HepG2 (cell line): ENCODE measurements at regions not wholly inside any gene's neighbourhood (a gene's known extent, or its start where the extent isn't known, plus 50 kb on each side); places are given as distances from the start of the nearest gene placed in this dataset.

Experiments
- AGO1 ChIP-seq: fragments of 200-400 bp; formaldehyde crosslinking; IDR thresholded peaks from 2 replicates; pipeline ENCODE4 v1.6.1; 2017; ENCODE audit warnings: mild to moderate bottlenecking, low read depth, low read length, moderate library complexity; ENCODE audit not compliant: poor library complexity, severe bottlenecking
- ESRRA ChIP-seq: sonication (generic); formaldehyde crosslinking; IDR thresholded peaks from 2 replicates; pipeline ENCODE4 v1.5.1; 2020; ENCODE audit warnings: mild to moderate bottlenecking, low read depth, missing genetic modification reagents
- MTA3 ChIP-seq: sonication (generic); formaldehyde crosslinking; IDR thresholded peaks from 2 replicates; pipeline ENCODE4 v1.4.0; 2020; ENCODE audit warnings: missing genetic modification reagents
- PRDM4 ChIP-seq: sonication (generic); formaldehyde crosslinking; IDR thresholded peaks from 2 replicates; pipeline ENCODE4 v1.9.0; 2021; ENCODE audit warnings: missing genetic modification reagents, borderline replicate concordance
- THAP11 ChIP-seq: IDR thresholded peaks from 2 replicates; pipeline ENCODE4 v1.6.1; 2016; ENCODE audit warnings: missing biosample characterization, missing genetic modification reagents
- ZBTB21 ChIP-seq: sonication (generic); formaldehyde crosslinking; IDR thresholded peaks from 2 replicates; pipeline ENCODE4 v1.4.0; 2020; ENCODE audit warnings: missing genetic modification reagents
- ZBTB8A ChIP-seq: sonication (generic); formaldehyde crosslinking; IDR thresholded peaks from 2 replicates; pipeline ENCODE4 v1.4.0; 2020; ENCODE audit warnings: mild to moderate bottlenecking, low read depth, missing genetic modification reagents, borderline replicate concordance
- ZNF263 ChIP-seq: sonication (generic); formaldehyde crosslinking; IDR thresholded peaks from 2 replicates; pipeline ENCODE4 v1.4.0; 2020; ENCODE audit warnings: missing genetic modification reagents
- ZNF382 ChIP-seq: sonication (generic); formaldehyde crosslinking; IDR thresholded peaks from 2 replicates; pipeline ENCODE4 v1.5.0; 2020; ENCODE audit warnings: missing genetic modification reagents, mild to moderate bottlenecking, borderline replicate concordance
- TF ChIP-seq, protein P1 (sequence below): sonication (generic); formaldehyde crosslinking; IDR thresholded peaks from 2 replicates; pipeline ENCODE4 v1.8.0; 2022; ENCODE audit warnings: mild to moderate bottlenecking, missing genetic modification reagents, borderline replicate concordance
- TF ChIP-seq, protein P2 (sequence below): sonication (generic); formaldehyde crosslinking; IDR thresholded peaks from 2 replicates; pipeline ENCODE4 v1.5.0; 2020; ENCODE audit warnings: mild to moderate bottlenecking, missing genetic modification reagents
- TF ChIP-seq, protein P3 (sequence below): sonication (generic); formaldehyde crosslinking; IDR thresholded peaks from 2 replicates; pipeline ENCODE4 v1.9.0; 2022; ENCODE audit warnings: low read depth, missing genetic modification reagents
- TF ChIP-seq, protein P4 (sequence below): sonication (generic); formaldehyde crosslinking; conservative IDR thresholded peaks from 2 replicates; pipeline ENCODE4 v1.4.0; 2020; ENCODE audit warnings: missing genetic modification reagents
- TF ChIP-seq, protein P5 (sequence below): sonication (generic); formaldehyde crosslinking; IDR thresholded peaks from 2 replicates; pipeline ENCODE4 v1.4.0; 2020; ENCODE audit warnings: missing genetic modification reagents

DNA sequence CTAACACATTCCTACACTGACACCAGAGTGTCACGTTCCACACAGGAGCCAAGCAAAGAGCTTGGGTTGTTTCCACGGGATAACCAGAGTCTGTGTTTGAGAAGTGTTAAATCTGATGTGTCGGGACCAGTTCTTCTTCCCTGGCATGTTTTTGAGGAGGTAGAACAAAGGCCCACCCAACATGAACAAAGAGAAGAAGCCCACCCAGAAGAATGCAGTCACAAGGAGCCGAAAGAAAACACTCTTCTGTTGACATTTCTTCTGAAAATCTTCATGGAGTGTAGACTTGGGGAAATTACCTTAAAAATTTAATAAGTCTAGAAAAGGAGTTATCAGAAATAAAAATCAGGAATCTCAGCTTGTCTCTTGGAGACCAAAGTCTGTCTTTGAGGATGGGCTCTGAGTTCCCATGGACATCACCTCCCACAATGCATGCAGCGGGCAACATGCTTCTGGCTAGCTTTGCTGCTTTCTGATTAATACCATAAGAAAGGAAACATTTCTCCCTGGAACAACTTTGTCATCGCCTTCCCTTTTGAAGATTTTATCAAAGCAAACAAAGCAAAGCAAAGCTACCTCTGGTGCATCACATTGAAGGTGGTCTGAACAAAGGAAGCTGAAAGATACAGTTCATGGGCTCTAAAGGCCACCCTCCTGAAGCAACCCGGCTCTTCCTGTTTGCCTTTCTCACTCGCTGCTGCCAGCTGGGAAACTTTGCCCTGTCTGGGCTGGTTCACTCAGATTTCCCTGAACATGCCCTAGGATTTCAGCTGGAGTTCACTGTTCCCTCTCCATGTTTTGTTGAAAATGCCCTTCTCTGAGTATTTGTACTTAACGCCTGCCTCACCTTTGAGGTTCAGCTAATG, 448.1 kb downstream of the KIF16B start (continued):
- TF ChIP-seq, protein P1, sequence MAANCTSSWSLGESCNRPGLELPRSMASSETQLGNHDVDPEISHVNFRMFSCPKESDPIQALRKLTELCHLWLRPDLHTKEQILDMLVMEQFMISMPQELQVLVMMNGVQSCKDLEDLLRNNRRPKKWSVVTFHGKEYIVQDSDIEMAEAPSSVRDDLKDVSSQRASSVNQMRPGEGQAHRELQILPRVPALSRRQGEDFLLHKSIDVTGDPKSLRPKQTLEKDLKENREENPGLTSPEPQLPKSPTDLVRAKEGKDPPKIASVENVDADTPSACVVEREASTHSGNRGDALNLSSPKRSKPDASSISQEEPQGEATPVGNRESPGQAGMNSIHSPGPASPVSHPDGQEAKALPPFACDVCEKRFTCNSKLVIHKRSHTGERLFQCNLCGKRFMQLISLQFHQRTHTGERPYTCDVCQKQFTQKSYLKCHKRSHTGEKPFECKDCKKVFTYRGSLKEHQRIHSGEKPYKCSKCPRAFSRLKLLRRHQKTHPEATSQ (CRISPR knock-in tag) = 0 out of 2 replicates have a peak, but pooled peaks have one; percentile 43
- no peak for TF ChIP-seq ZNF382 (CRISPR knock-in tag)
- TF ChIP-seq ZBTB8A (CRISPR knock-in tag) = no peak
- no peak for TF ChIP-seq PRDM4 (CRISPR knock-in tag)
- TF ChIP-seq, protein P2, sequence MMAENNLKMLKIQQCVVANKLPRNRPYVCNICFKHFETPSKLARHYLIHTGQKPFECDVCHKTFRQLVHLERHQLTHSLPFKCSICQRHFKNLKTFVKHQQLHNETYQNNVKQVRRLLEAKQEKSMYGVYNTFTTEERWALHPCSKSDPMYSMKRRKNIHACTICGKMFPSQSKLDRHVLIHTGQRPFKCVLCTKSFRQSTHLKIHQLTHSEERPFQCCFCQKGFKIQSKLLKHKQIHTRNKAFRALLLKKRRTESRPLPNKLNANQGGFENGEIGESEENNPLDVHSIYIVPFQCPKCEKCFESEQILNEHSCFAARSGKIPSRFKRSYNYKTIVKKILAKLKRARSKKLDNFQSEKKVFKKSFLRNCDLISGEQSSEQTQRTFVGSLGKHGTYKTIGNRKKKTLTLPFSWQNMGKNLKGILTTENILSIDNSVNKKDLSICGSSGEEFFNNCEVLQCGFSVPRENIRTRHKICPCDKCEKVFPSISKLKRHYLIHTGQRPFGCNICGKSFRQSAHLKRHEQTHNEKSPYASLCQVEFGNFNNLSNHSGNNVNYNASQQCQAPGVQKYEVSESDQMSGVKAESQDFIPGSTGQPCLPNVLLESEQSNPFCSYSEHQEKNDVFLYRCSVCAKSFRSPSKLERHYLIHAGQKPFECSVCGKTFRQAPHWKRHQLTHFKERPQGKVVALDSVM (CRISPR knock-in tag) = no peak
- TF ChIP-seq ZBTB21 (CRISPR knock-in tag) = no peak
- TF ChIP-seq, protein P3, sequence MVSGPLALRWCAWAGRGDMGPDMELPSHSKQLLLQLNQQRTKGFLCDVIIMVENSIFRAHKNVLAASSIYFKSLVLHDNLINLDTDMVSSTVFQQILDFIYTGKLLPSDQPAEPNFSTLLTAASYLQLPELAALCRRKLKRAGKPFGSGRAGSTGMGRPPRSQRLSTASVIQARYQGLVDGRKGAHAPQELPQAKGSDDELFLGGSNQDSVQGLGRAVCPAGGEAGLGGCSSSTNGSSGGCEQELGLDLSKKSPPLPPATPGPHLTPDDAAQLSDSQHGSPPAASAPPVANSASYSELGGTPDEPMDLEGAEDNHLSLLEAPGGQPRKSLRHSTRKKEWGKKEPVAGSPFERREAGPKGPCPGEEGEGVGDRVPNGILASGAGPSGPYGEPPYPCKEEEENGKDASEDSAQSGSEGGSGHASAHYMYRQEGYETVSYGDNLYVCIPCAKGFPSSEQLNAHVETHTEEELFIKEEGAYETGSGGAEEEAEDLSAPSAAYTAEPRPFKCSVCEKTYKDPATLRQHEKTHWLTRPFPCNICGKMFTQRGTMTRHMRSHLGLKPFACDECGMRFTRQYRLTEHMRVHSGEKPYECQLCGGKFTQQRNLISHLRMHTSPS = no peak; the same call in 1 of the 2 replicates
- TF ChIP-seq, protein P4, sequence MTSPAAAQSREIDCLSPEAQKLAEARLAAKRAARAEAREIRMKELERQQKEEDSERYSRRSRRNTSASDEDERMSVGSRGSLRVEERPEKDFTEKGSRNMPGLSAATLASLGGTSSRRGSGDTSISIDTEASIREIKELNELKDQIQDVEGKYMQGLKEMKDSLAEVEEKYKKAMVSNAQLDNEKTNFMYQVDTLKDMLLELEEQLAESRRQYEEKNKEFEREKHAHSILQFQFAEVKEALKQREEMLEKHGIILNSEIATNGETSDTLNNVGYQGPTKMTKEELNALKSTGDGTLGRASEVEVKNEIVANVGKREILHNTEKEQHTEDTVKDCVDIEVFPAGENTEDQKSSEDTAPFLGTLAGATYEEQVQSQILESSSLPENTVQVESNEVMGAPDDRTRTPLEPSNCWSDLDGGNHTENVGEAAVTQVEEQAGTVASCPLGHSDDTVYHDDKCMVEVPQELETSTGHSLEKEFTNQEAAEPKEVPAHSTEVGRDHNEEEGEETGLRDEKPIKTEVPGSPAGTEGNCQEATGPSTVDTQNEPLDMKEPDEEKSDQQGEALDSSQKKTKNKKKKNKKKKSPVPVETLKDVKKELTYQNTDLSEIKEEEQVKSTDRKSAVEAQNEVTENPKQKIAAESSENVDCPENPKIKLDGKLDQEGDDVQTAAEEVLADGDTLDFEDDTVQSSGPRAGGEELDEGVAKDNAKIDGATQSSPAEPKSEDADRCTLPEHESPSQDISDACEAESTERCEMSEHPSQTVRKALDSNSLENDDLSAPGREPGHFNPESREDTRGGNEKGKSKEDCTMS (CRISPR knock-in tag) = no peak
- TF ChIP-seq, protein P5, sequence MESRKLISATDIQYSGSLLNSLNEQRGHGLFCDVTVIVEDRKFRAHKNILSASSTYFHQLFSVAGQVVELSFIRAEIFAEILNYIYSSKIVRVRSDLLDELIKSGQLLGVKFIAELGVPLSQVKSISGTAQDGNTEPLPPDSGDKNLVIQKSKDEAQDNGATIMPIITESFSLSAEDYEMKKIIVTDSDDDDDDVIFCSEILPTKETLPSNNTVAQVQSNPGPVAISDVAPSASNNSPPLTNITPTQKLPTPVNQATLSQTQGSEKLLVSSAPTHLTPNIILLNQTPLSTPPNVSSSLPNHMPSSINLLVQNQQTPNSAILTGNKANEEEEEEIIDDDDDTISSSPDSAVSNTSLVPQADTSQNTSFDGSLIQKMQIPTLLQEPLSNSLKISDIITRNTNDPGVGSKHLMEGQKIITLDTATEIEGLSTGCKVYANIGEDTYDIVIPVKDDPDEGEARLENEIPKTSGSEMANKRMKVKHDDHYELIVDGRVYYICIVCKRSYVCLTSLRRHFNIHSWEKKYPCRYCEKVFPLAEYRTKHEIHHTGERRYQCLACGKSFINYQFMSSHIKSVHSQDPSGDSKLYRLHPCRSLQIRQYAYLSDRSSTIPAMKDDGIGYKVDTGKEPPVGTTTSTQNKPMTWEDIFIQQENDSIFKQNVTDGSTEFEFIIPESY (CRISPR knock-in tag) = no peak
- TF ChIP-seq ESRRA = no peak
- no peak for TF ChIP-seq MTA3 (CRISPR knock-in tag)
- TF ChIP-seq AGO1 = no peak
- no peak for TF ChIP-seq ZNF263 (CRISPR knock-in tag)
- TF ChIP-seq THAP11 (CRISPR knock-in tag) = no peak
